Keratinocyte (primary cell): ENCODE measurements at regions not wholly inside any gene's neighbourhood (a gene's known extent, or its start where the extent isn't known, plus 50 kb on each side); places are given as distances from the start of the nearest gene placed in this dataset.

ENCODE experiments used
- DNase-seq: peaks from one replicate; pipeline ENCODE4 v3.0.0-alpha.2; 2011; ENCODE audit warnings: low read depth, missing footprints, low spot score
- FAIRE-seq: peaks from 2 replicates; lab custom pipeline; 2011; peaks lifted over from hg19 to GRCh38; lab: Jason Lieb, UNC
- H2AFZ ChIP-seq: 2 replicates; pipeline ENCODE4 v1.6.0; 2012; ENCODE audit warnings: low read length, control low read depth, inconsistent platforms; ENCODE audit not compliant: control insufficient read depth
- H3K27ac ChIP-seq: 2 replicates; pipeline ENCODE4 v1.5.1; 2011; ENCODE audit warnings: low read length; ENCODE audit not compliant: control insufficient read depth, insufficient read depth
- H3K27me3 ChIP-seq: 3 replicates; pipeline ENCODE4 v1.6.0; 2011; ENCODE audit warnings: low read length; ENCODE audit not compliant: control insufficient read depth, insufficient read depth; ENCODE audit errors: extremely low read depth
- H3K36me3 ChIP-seq, 2 experiments: 2 replicates in 1 of 2; 3 replicates in 1 of 2; pipeline ENCODE4 v1.5.1; 2011; ENCODE audit warnings: low read length in 2 of 2, mild to moderate bottlenecking in 1 of 2; ENCODE audit not compliant: control insufficient read depth in 2 of 2, insufficient read depth in 2 of 2; ENCODE audit errors: extremely low read depth in 1 of 2
- H3K4me1 ChIP-seq: 3 replicates; pipeline ENCODE4 v1.5.1; 2011; ENCODE audit warnings: low read length; ENCODE audit not compliant: control insufficient read depth, insufficient read depth; ENCODE audit errors: extremely low read depth
- H3K4me2 ChIP-seq: 3 replicates; pipeline ENCODE4 v1.6.0; 2011; ENCODE audit warnings: low read depth, low read length; ENCODE audit not compliant: control insufficient read depth, insufficient read depth; ENCODE audit errors: extremely low read depth
- H3K4me3 ChIP-seq, 3 experiments: fragments of 200-600 bp in 1 of 3; sonication (generic) in 1 of 3; 2 replicates in 2 of 3; 3 replicates in 1 of 3; pipeline ENCODE4 v1.5.1; 2011 to 2016; ENCODE audit warnings: low read length in 3 of 3, mild to moderate bottlenecking in 3 of 3, control low read depth in 2 of 3, inconsistent platforms in 1 of 3, low read depth in 1 of 3, mixed read lengths in 1 of 3, mixed run types in 1 of 3, moderate library complexity in 1 of 3; ENCODE audit not compliant: control insufficient read depth in 2 of 3, insufficient read depth in 2 of 3; ENCODE audit errors: extremely low read depth in 1 of 3
- H3K79me2 ChIP-seq: 2 replicates; pipeline ENCODE4 v1.6.0; 2012; ENCODE audit warnings: low read length; ENCODE audit not compliant: control insufficient read depth, insufficient read depth
- H3K9ac ChIP-seq: 3 replicates; pipeline ENCODE4 v1.6.0; 2011; ENCODE audit warnings: low read length; ENCODE audit not compliant: control insufficient read depth, insufficient read depth; ENCODE audit errors: extremely low read depth
- H3K9me1 ChIP-seq: 3 replicates; pipeline ENCODE4 v1.6.0; 2011; ENCODE audit warnings: low read length; ENCODE audit not compliant: control insufficient read depth, insufficient read depth; ENCODE audit errors: extremely low read depth
- H3K9me3 ChIP-seq: 2 replicates; pipeline ENCODE4 v1.5.1; 2012; ENCODE audit warnings: low read depth, low read length; ENCODE audit not compliant: control insufficient read depth
- H4K20me1 ChIP-seq: 3 replicates; pipeline ENCODE4 v1.6.0; 2011; ENCODE audit warnings: low read length; ENCODE audit not compliant: control insufficient read depth, insufficient read depth; ENCODE audit errors: extremely low read depth
- CTCF ChIP-seq, 3 experiments: IDR thresholded peaks in 1 of 3; conservative IDR thresholded peaks in 1 of 3; optimal IDR thresholded peaks in 1 of 3; 2 replicates in 2 of 3; 3 replicates in 1 of 3; pipeline versions ENCODE3 to v1.5.1; 2011; ENCODE audit warnings: low read length in 3 of 3, mild to moderate bottlenecking in 3 of 3, moderate library complexity in 2 of 3, control low read depth in 1 of 3, inconsistent platforms in 1 of 3; ENCODE audit not compliant: insufficient read depth in 2 of 3; ENCODE audit errors: extremely low read depth in 1 of 3
- EZH2 ChIP-seq: IDR thresholded peaks from one replicate; pipeline ENCODE4 v1.6.1; 2012; ENCODE audit warnings: inconsistent platforms, mild to moderate bottlenecking, low read length, moderate library complexity
- dilution Hi-C: fragments of 300-500 bp; cut with MboI; formaldehyde crosslinking; loops from one replicate; pipeline ENCODE4 v1.7.0; 2020; ENCODE audit warnings: low sequenced_read_pairs; ENCODE audit not compliant: extremely low pct_ligation_motif_present

- H3K9me1 ChIP-seq = no peaks in the 10 kb centered on the region
- no peaks in the 10 kb centered on the region for H4K20me1 ChIP-seq
- no peak overlapping the region for H2AFZ ChIP-seq
- H3K79me2 ChIP-seq = no peaks in the 10 kb centered on the region
- H3K4me3 ChIP-seq = no peak overlapping the region
- DNase-seq (no peak), FAIRE-seq (no peak)
- dilution Hi-C loops = no loop called here
- no peak overlapping the region for H3K4me2 ChIP-seq
- no peaks in the 10 kb centered on the region for H3K27me3 ChIP-seq
- no peaks in the 10 kb centered on the region for H3K9me3 ChIP-seq
- no peaks in the 10 kb centered on the region for H3K36me3 ChIP-seq
- no peak overlapping the region for H3K27ac ChIP-seq
- peaks cover 2% of the 10 kb centered on the region for H3K4me1 ChIP-seq
- TF ChIP-seq EZH2 = no peak
- no peak for TF ChIP-seq CTCF (optimal IDR thresholded peaks at IDR 0.05 in 1 of 3, IDR thresholded peaks at IDR 0.05 in 1 of 3, conservative IDR thresholded peaks at IDR 0.05 in 1 of 3; ENCODE audit: extremely low read depth in 1 of 3, insufficient read depth in 2 of 3, low read length in 3 of 3)
- H3K9ac ChIP-seq = no peak overlapping the region
Measured at GRCh38 chr6:113779656-113780055, 77.5 kb upstream of the MARCKS start.

GRCh38 chr6:113782636-113783035, 74.5 kb upstream of the MARCKS start:
- no peak overlapping the region for H3K27ac ChIP-seq
- H2AFZ ChIP-seq = no peak overlapping the region
- H3K4me2 ChIP-seq = no peak overlapping the region
- no peak overlapping the region for H3K9ac ChIP-seq
- peaks cover 2% of the 10 kb centered on the region for H3K4me1 ChIP-seq
- no peak for FAIRE-seq
- no peaks in the 10 kb centered on the region for H3K27me3 ChIP-seq
- dilution Hi-C loops = no loop called here
- DNase-seq = no peak
- no peaks in the 10 kb centered on the region for H3K79me2 ChIP-seq
- no peaks in the 10 kb centered on the region for H4K20me1 ChIP-seq
- no peak for TF ChIP-seq CTCF (optimal IDR thresholded peaks at IDR 0.05 in 1 of 3, IDR thresholded peaks at IDR 0.05 in 1 of 3, conservative IDR thresholded peaks at IDR 0.05 in 1 of 3; ENCODE audit: extremely low read depth in 1 of 3, insufficient read depth in 2 of 3, low read length in 3 of 3)
- TF ChIP-seq EZH2 = no peak
- H3K4me3 ChIP-seq = no peak overlapping the region
- H3K9me3 ChIP-seq = no peaks in the 10 kb centered on the region
- H3K36me3 ChIP-seq = no peaks in the 10 kb centered on the region
- H3K9me1 ChIP-seq = no peaks in the 10 kb centered on the region
